B cell (primary cell): ENCODE measurements at regions not wholly inside any gene's neighbourhood (a gene's known extent, or its start where the extent isn't known, plus 50 kb on each side); places are given as distances from the start of the nearest gene placed in this dataset.

Experiments used
- ATAC-seq: fragments of 200-7000 bp; cut with Tn5 transposase; one replicate; pipeline ENCODE4 v1.10.0; 2021; ENCODE audit warnings: low read depth, mild to moderate bottlenecking, moderate number of reproducible peaks, moderate library complexity
- CTCF ChIA-PET: fragments of 350-600 bp; sonication (Branson Sonifier 250); formaldehyde crosslinking; loops from one replicate; lab custom pipeline; 2021; ENCODE audit warnings: antibody characterized with exemption, inconsistent platforms; lab: Charles Lee
- POLR2A ChIA-PET: fragments of 350-600 bp; sonication (Branson Sonifier 250); formaldehyde crosslinking; loops from one replicate; lab custom pipeline; 2021; ENCODE audit warnings: antibody characterized with exemption; lab: Charles Lee
- DNase-seq: peaks from one replicate; pipeline ENCODE4 v3.0.0; 2013
- H2AFZ ChIP-seq: 2 replicates; pipeline ENCODE4 v1.6.1; 2012; ENCODE audit warnings: mild to moderate bottlenecking, low read depth, low read length; ENCODE audit not compliant: insufficient read depth, poor library complexity, severe bottlenecking
- H3K27ac ChIP-seq, 2 donors: 1 replicate in 1 of 2; 2 replicates in 1 of 2; pipeline ENCODE4 v1.5.1; 2012 to 2013; ENCODE audit warnings: low read length in 2 of 2, mild to moderate bottlenecking in 2 of 2, moderate library complexity in 1 of 2
- H3K27me3 ChIP-seq, 4 experiments: fragments of 200-600 bp in 1 of 4; sonication (generic) in 1 of 4; replicated peaks in 1 of 4; 1 replicate in 2 of 4; 2 replicates in 2 of 4; pipeline versions ENCODE4 v1.6.1 to v1.7.0; 2013 to 2016; ENCODE audit warnings: low read length in 3 of 4, mild to moderate bottlenecking in 2 of 4, mixed read lengths in 1 of 4, moderate library complexity in 1 of 4; ENCODE audit not compliant: insufficient read depth in 4 of 4, control insufficient read depth in 3 of 4; ENCODE audit errors: control extremely low read depth in 1 of 4
- H3K36me3 ChIP-seq, 2 experiments: replicated peaks in 1 of 2; 1 replicate in 1 of 2; 2 replicates in 1 of 2; pipeline versions ENCODE4 v1.6.1 to v1.7.1; 2013; ENCODE audit warnings: low read length in 1 of 2; ENCODE audit not compliant: insufficient read depth in 2 of 2, control insufficient read depth in 1 of 2; ENCODE audit errors: control extremely low read depth in 1 of 2, extremely low read depth in 1 of 2
- H3K4me1 ChIP-seq, 2 donors: fragments of 200-600 bp in 1 of 2; sonication (generic) in 1 of 2; 1 replicate in 1 of 2; 2 replicates in 1 of 2; pipeline versions ENCODE4 v1.5.1 to v1.6.1; 2013 to 2017; ENCODE audit warnings: low read length in 2 of 2; ENCODE audit not compliant: control insufficient read depth in 2 of 2, insufficient read depth in 2 of 2
- H3K4me2 ChIP-seq: replicated peaks from 2 replicates; pipeline ENCODE3; 2012; ENCODE audit warnings: mild to moderate bottlenecking, low read depth, low read length; ENCODE audit not compliant: poor library complexity, severe bottlenecking
- H3K4me3 ChIP-seq, 5 experiments: fragments of 200-600 bp in 1 of 5; sonication (generic) in 1 of 5; 1 replicate in 3 of 5; 2 replicates in 2 of 5; pipeline versions ENCODE4 v1.5.1 to v1.7.0; 2011 to 2016; ENCODE audit warnings: low read length in 4 of 5, mild to moderate bottlenecking in 4 of 5, low read depth in 2 of 5, control low read depth in 1 of 5, moderate library complexity in 1 of 5; ENCODE audit not compliant: insufficient read depth in 1 of 5; ENCODE audit errors: control extremely low read depth in 1 of 5, extremely low read depth in 1 of 5
- H3K79me2 ChIP-seq: fragments of 200-600 bp; sonication (generic); one replicate; pipeline ENCODE4 v1.6.0; 2016; ENCODE audit warnings: low read length; ENCODE audit not compliant: control insufficient read depth, insufficient read depth
- H3K9ac ChIP-seq: fragments of 200-600 bp; sonication (generic); 2 replicates; pipeline ENCODE4 v1.6.1; 2017; ENCODE audit warnings: mild to moderate bottlenecking, low read length, moderate library complexity
- H3K9me3 ChIP-seq, 3 donors: one replicate each; pipeline versions ENCODE4 v1.6.1 to v1.7.1; 2013; ENCODE audit warnings: low read length in 2 of 3; ENCODE audit not compliant: control insufficient read depth in 2 of 3, insufficient read depth in 1 of 3; ENCODE audit errors: control extremely low read depth in 1 of 3
- H4K20me1 ChIP-seq: 2 replicates; pipeline ENCODE4 v1.6.0; 2012; ENCODE audit warnings: mild to moderate bottlenecking, low read length; ENCODE audit not compliant: insufficient read depth, control insufficient read depth, poor library complexity, severe bottlenecking
- H3K27ac Mint-ChIP-seq: one replicate; pipeline ENCODE4 v1.8.0; 2021; ENCODE audit warnings: mixed read lengths
- H3K27me3 Mint-ChIP-seq: one replicate; pipeline ENCODE4 v1.8.0; 2021; ENCODE audit warnings: mixed read lengths
- H3K4me1 Mint-ChIP-seq: one replicate; pipeline ENCODE4 v1.8.0; 2021; ENCODE audit warnings: mixed read lengths
- H3K4me3 Mint-ChIP-seq: one replicate; pipeline ENCODE4 v1.8.0; 2021; ENCODE audit warnings: mixed read lengths
- H3K9me3 Mint-ChIP-seq: one replicate; pipeline ENCODE4 v1.8.0; 2022; ENCODE audit warnings: mixed read lengths; ENCODE audit not compliant: insufficient read depth
- EZH2 ChIP-seq: IDR thresholded peaks from 2 replicates; pipeline ENCODE4 v1.6.1; 2012; ENCODE audit warnings: borderline replicate concordance, low read depth, mild to moderate bottlenecking, moderate library complexity, low read length; ENCODE audit not compliant: insufficient read depth, poor library complexity, severe bottlenecking
- WGBS: methylation state at CpG from one replicate; pipeline ENCODE4 v1.1.5; 2013; ENCODE audit warnings: missing lambda C conversion rate; ENCODE audit not compliant: insufficient coverage; 5-methylcytosine and 5-hydroxymethylcytosine counted together
- intact Hi-C: fragments of 100-400 bp; cut with micrococcal nuclease; formaldehyde crosslinking; loops from one replicate; pipeline ENCODE4 v1.10.0; 2022
- TF ChIP-seq, protein P1 (sequence below): fragments of 200-600 bp; IDR thresholded peaks from one replicate; pipeline ENCODE4 v1.8.0; 2022; ENCODE audit warnings: antibody characterized with exemption, mild to moderate bottlenecking

DNA sequence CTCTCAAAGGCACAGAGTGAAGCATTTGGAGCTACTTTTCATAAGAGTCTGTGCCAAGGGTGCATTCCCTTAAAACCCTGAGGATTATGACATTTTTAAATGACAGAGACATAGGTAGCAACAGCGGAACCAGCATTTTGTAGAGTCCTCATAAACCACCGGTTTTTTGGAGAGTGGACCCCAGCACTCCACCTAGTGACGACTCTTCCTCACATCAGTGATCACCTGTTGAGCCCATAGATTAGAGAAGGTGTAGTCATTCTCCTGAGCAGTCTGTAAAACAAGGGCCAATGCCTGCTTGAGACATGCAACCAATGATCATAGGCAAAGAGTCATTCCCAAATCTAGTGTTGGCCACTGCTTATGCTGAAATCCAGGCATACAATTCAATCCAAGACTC, 399.1 kb downstream of the GXYLT1 start:
- H2AFZ ChIP-seq = no peak overlapping the region
- DNase-seq (no peak), ATAC-seq (no peak)
- no peaks in the 10 kb centered on the region for H3K79me2 ChIP-seq
- no peak for TF ChIP-seq EZH2
- TF ChIP-seq, protein P1, sequence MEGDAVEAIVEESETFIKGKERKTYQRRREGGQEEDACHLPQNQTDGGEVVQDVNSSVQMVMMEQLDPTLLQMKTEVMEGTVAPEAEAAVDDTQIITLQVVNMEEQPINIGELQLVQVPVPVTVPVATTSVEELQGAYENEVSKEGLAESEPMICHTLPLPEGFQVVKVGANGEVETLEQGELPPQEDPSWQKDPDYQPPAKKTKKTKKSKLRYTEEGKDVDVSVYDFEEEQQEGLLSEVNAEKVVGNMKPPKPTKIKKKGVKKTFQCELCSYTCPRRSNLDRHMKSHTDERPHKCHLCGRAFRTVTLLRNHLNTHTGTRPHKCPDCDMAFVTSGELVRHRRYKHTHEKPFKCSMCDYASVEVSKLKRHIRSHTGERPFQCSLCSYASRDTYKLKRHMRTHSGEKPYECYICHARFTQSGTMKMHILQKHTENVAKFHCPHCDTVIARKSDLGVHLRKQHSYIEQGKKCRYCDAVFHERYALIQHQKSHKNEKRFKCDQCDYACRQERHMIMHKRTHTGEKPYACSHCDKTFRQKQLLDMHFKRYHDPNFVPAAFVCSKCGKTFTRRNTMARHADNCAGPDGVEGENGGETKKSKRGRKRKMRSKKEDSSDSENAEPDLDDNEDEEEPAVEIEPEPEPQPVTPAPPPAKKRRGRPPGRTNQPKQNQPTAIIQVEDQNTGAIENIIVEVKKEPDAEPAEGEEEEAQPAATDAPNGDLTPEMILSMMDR = no peak
- no peaks in the 10 kb centered on the region for H3K27me3 ChIP-seq
- no peak overlapping the region for H3K4me3 ChIP-seq
- intact Hi-C loops = no loop called here
- no peaks in the 10 kb centered on the region for H3K27me3 Mint-ChIP-seq
- H3K9me3 Mint-ChIP-seq = peaks cover 3% of the 10 kb centered on the region
- no peaks in the 10 kb centered on the region for H3K4me1 Mint-ChIP-seq
- POLR2A ChIA-PET = no interaction called here
- CTCF ChIA-PET = no interaction called here
- no peaks in the 10 kb centered on the region for H3K36me3 ChIP-seq
- H3K4me3 Mint-ChIP-seq = no peak overlapping the region
- no peak overlapping the region for H3K4me2 ChIP-seq
- no peak overlapping the region for H3K27ac ChIP-seq
- 100% methylated on average over 1 of the region's 3 CpGs for WGBS
- no peaks in the 10 kb centered on the region for H3K4me1 ChIP-seq
- H3K9me3 ChIP-seq = no peaks in the 10 kb centered on the region
- H3K9ac ChIP-seq = no peak overlapping the region
- no peak overlapping the region for H3K27ac Mint-ChIP-seq
- no peaks in the 10 kb centered on the region for H4K20me1 ChIP-seq

DNA sequence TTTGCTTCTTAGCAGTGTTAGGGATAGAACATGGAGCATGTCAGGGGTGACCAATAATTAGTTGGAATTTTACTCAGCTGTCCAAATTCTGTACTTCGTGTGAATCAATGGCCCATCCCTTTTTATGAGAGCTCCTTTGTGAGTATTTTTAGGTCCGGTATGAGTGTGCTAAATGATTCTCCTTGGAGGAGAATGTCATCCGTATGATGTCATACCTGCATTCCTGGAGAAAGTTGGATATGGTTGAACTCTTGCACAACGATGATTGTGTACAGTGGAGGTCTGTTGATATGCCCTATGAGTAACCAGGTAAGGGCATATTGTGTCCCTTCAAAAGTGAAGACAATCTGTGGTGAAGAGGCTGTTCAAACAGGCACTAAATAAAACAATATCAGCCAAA, 400.8 kb downstream of the GXYLT1 start:
- Histone ChIP-seq H3K79me2 (no peaks in the 10 kb centered on the region), H3K4me1 (no peaks in the 10 kb centered on the region), H3K27ac (no peak overlapping the region), H3K9me3 (no peaks in the 10 kb centered on the region), H3K27me3 (no peaks in the 10 kb centered on the region), H3K36me3 (no peaks in the 10 kb centered on the region), H3K4me2 (no peak overlapping the region), H2AFZ (no peak overlapping the region), H4K20me1 (no peaks in the 10 kb centered on the region), H3K4me3 (no peak overlapping the region), H3K9ac (no peak overlapping the region)
- no peak overlapping the region for H3K27ac Mint-ChIP-seq
- no peak overlapping the region for H3K4me3 Mint-ChIP-seq
- H3K27me3 Mint-ChIP-seq = no peaks in the 10 kb centered on the region
- intact Hi-C loops = no loop called here
- TF ChIP-seq EZH2 = no peak
- TF ChIP-seq, protein P1 = no peak
- no peaks in the 10 kb centered on the region for H3K4me1 Mint-ChIP-seq
- no peak for ATAC-seq
- no peaks in the 10 kb centered on the region for H3K9me3 Mint-ChIP-seq
- POLR2A ChIA-PET = no interaction called here
- no peak for DNase-seq
- WGBS = 92% methylated on average over 3 of the region's 4 CpGs
- CTCF ChIA-PET = interaction anchor here (0.6 kb wide), 1 partner anchor 62 kb away, joined by 4 read pairs; no protein-coding TSS in a partner anchor
